LNCAP (cell line): ENCODE measurements at regions not wholly inside any gene's neighbourhood (a gene's known extent, or its start where the extent isn't known, plus 50 kb on each side); places are given as distances from the start of the nearest gene placed in this dataset.

ENCODE experiments used
- CTCF ChIP-seq: fragments of 450-650 bp; IDR thresholded peaks from 2 replicates; pipeline ENCODE4 v1.5.1; 2017; ENCODE audit warnings: mild to moderate bottlenecking

- TF ChIP-seq CTCF, result no peak
Measured at GRCh38 chr12:4859478-4860210, 50.1 kb upstream of the KCNA1 start.
